NCI-H774 (cell line): ENCODE measurements at regions not wholly inside any gene's neighbourhood (a gene's known extent, or its start where the extent isn't known, plus 50 kb on each side); places are given as distances from the start of the nearest gene placed in this dataset.
"Not testable (repeated sequence)": the region's sequence is repeated elsewhere in the genome, so short reads cannot be mapped to it uniquely, and the experiment has no call there.

Experiments used
- DNase-seq: peaks from one replicate; lab custom pipeline; 2025; lab: John Stamatoyannopoulos, UW

- DNase-seq, result no peak
Measured at GRCh38 chr1:80318108-80318507, 1311.6 kb upstream of the ADGRL4 start.

- no peak for DNase-seq
Measured at GRCh38 chr1:80310703-80311245, 1304.2 kb upstream of the ADGRL4 start.

GRCh38 chr1:80305466-80305865 lies 1298.9 kb upstream of the ADGRL4 start:
- DNase-seq, result no peak

- DNase-seq, result no peak
Measured at GRCh38 chr1:80293818-80294217, 1287.3 kb upstream of the ADGRL4 start.

- DNase-seq, result not testable (repeated sequence)
Measured at GRCh38 chr1:80288750-80289149, 1282.2 kb upstream of the ADGRL4 start.

GRCh38 chr1:80282536-80282935 lies 1276.0 kb upstream of the ADGRL4 start:
- DNase-seq, result no peak

- DNase-seq, result no peak
Measured at GRCh38 chr1:80278936-80279335, 1272.4 kb upstream of the ADGRL4 start.

- DNase-seq, result no peak
Measured at GRCh38 chr1:80274256-80274655, 1267.7 kb upstream of the ADGRL4 start.

GRCh38 chr1:80272495-80272894 lies 1266.0 kb upstream of the ADGRL4 start:
- DNase-seq, result no peak

- no peak for DNase-seq
Measured at GRCh38 chr1:80258659-80259058, 1252.1 kb upstream of the ADGRL4 start.

GRCh38 chr1:80251591-80251990 lies 1245.1 kb upstream of the ADGRL4 start:
- DNase-seq, result no peak

GRCh38 chr1:80251171-80251570 lies 1244.6 kb upstream of the ADGRL4 start:
- DNase-seq, result no peak

GRCh38 chr1:80250573-80251168 lies 1244.1 kb upstream of the ADGRL4 start:
- no peak for DNase-seq

GRCh38 chr1:80249699-80250098 lies 1243.2 kb upstream of the ADGRL4 start:
- DNase-seq, result no peak

GRCh38 chr1:80248886-80249285 lies 1242.4 kb upstream of the ADGRL4 start:
- no peak for DNase-seq

GRCh38 chr1:80245813-80246212 lies 1239.3 kb upstream of the ADGRL4 start:
- DNase-seq, result no peak

- DNase-seq, result no peak
Measured at GRCh38 chr1:80244372-80244771, 1237.8 kb upstream of the ADGRL4 start.

- no peak for DNase-seq
Measured at GRCh38 chr1:80241566-80241965, 1235.0 kb upstream of the ADGRL4 start.

GRCh38 chr1:80225510-80225909 lies 1219.0 kb upstream of the ADGRL4 start:
- no peak for DNase-seq

- DNase-seq, result no peak
Measured at GRCh38 chr1:80221319-80221718, 1214.8 kb upstream of the ADGRL4 start.

- DNase-seq, result no peak
Measured at GRCh38 chr1:80218112-80218511, 1211.6 kb upstream of the ADGRL4 start.

- DNase-seq, result peak; percentile 1
Measured at GRCh38 chr1:80217377-80217986, 1211.0 kb upstream of the ADGRL4 start.

GRCh38 chr1:80214888-80215540 lies 1208.5 kb upstream of the ADGRL4 start:
- no peak for DNase-seq
